CD14-positive monocyte (primary cell): ENCODE measurements at regions not wholly inside any gene's neighbourhood (a gene's known extent, or its start where the extent isn't known, plus 50 kb on each side); places are given as distances from the start of the nearest gene placed in this dataset.

ENCODE experiments used
- DNase-seq, 3 donors: peaks; one replicate each; pipeline ENCODE4 v3.0.0-alpha.2; 2011 to 2022
- H2AFZ ChIP-seq: 2 replicates; pipeline ENCODE4 v1.6.0; 2012; ENCODE audit warnings: mild to moderate bottlenecking, low read depth, low read length, inconsistent platforms; ENCODE audit not compliant: insufficient read depth, poor library complexity, severe bottlenecking
- H3K27ac ChIP-seq, 2 donors: 1 replicate in 1 of 2; 2 replicates in 1 of 2; pipeline ENCODE4 v1.5.1; 2012 to 2013; ENCODE audit warnings: low read length in 2 of 2, control low read depth in 1 of 2, inconsistent platforms in 1 of 2, low read depth in 1 of 2, mild to moderate bottlenecking in 1 of 2
- H3K27me3 ChIP-seq, 2 donors: one replicate each; pipeline versions ENCODE4 v1.6.0 to v1.6.1; 2011 to 2013; ENCODE audit warnings: low read length in 2 of 2; ENCODE audit not compliant: control insufficient read depth in 2 of 2, insufficient read depth in 2 of 2
- H3K36me3 ChIP-seq, 2 donors: replicated peaks in 1 of 2; 1 replicate in 1 of 2; 2 replicates in 1 of 2; pipeline versions ENCODE4 v1.5.1 to v1.6.1; 2012 to 2013; ENCODE audit warnings: low read length in 2 of 2, control low read depth in 1 of 2, inconsistent platforms in 1 of 2, mild to moderate bottlenecking in 1 of 2; ENCODE audit not compliant: insufficient read depth in 2 of 2, control insufficient read depth in 1 of 2
- H3K4me1 ChIP-seq, 2 donors: 1 replicate in 1 of 2; 2 replicates in 1 of 2; pipeline versions ENCODE4 v1.5.1 to v1.6.1; 2012 to 2013; ENCODE audit warnings: low read length in 2 of 2, control low read depth in 1 of 2, inconsistent platforms in 1 of 2, mild to moderate bottlenecking in 1 of 2, moderate library complexity in 1 of 2; ENCODE audit not compliant: insufficient read depth in 2 of 2, control insufficient read depth in 1 of 2
- H3K4me2 ChIP-seq: replicated peaks from 2 replicates; pipeline ENCODE3; 2012; ENCODE audit warnings: low read length, moderate library complexity, mild to moderate bottlenecking; ENCODE audit not compliant: poor library complexity, severe bottlenecking; ENCODE audit errors: extremely low read depth
- H3K4me3 ChIP-seq, 3 experiments: fragments of 200-600 bp in 1 of 3; sonication (generic) in 1 of 3; replicated peaks in 1 of 3; 1 replicate in 2 of 3; 2 replicates in 1 of 3; pipeline ENCODE4 v1.5.1; 2011 to 2013; ENCODE audit warnings: low read length in 3 of 3, mild to moderate bottlenecking in 3 of 3, control low read depth in 2 of 3, low read depth in 2 of 3, inconsistent platforms in 1 of 3, moderate library complexity in 1 of 3
- H3K79me2 ChIP-seq: 2 replicates; pipeline ENCODE4 v1.6.0; 2012; ENCODE audit warnings: mild to moderate bottlenecking, control low read depth, inconsistent platforms, low read length, moderate library complexity; ENCODE audit not compliant: insufficient read depth
- H3K9ac ChIP-seq: 2 replicates; pipeline ENCODE4 v1.6.0; 2017; ENCODE audit warnings: low read length, mild to moderate bottlenecking; ENCODE audit not compliant: insufficient read depth, poor library complexity, severe bottlenecking
- H3K9me3 ChIP-seq, 2 donors: replicated peaks in 1 of 2; 1 replicate in 1 of 2; 2 replicates in 1 of 2; pipeline versions ENCODE4 v1.5.1 to v1.6.1; 2012 to 2013; ENCODE audit warnings: low read length in 2 of 2, control low read depth in 1 of 2; ENCODE audit not compliant: control insufficient read depth in 1 of 2, insufficient read depth in 1 of 2
- H4K20me1 ChIP-seq: 2 replicates; pipeline ENCODE4 v1.6.0; 2012; ENCODE audit warnings: mild to moderate bottlenecking, low read length, control low read depth, moderate library complexity; ENCODE audit not compliant: insufficient read depth
- H3K27ac Mint-ChIP-seq, 7 donors: one replicate each; pipeline ENCODE4 v1.8.0; 2020; ENCODE audit warnings: mild to moderate bottlenecking in 7 of 7, mixed read lengths in 7 of 7, moderate library complexity in 6 of 7, inconsistent platforms in 2 of 7
- H3K27me3 Mint-ChIP-seq, 3 donors: one replicate each; pipeline ENCODE4 v1.8.0; 2021 to 2022; ENCODE audit warnings: low read depth in 3 of 3, mild to moderate bottlenecking in 3 of 3, mixed read lengths in 3 of 3, moderate library complexity in 3 of 3, inconsistent platforms in 1 of 3
- H3K36me3 Mint-ChIP-seq, 2 donors: one replicate each; pipeline ENCODE4 v1.8.0; 2020; ENCODE audit warnings: mixed read lengths in 2 of 2, inconsistent platforms in 1 of 2, mild to moderate bottlenecking in 1 of 2
- H3K4me1 Mint-ChIP-seq: one replicate; pipeline ENCODE4 v1.8.0; 2020; ENCODE audit warnings: mild to moderate bottlenecking, mixed read lengths
- H3K4me3 Mint-ChIP-seq, 2 donors: one replicate each; pipeline ENCODE4 v1.8.0; 2020; ENCODE audit warnings: mild to moderate bottlenecking in 2 of 2, mixed read lengths in 2 of 2, moderate library complexity in 1 of 2
- H3K9me3 Mint-ChIP-seq, 7 donors: one replicate each; pipeline ENCODE4 v1.8.0; 2020 to 2022; ENCODE audit warnings: mixed read lengths in 7 of 7, mild to moderate bottlenecking in 6 of 7, moderate library complexity in 6 of 7, inconsistent platforms in 2 of 7
- WGBS: methylation state at CpG from one replicate; pipeline ENCODE4 v1.1.5; 2013; ENCODE audit warnings: missing lambda C conversion rate; ENCODE audit not compliant: insufficient coverage; 5-methylcytosine and 5-hydroxymethylcytosine counted together
- intact Hi-C, 2 donors: fragments of 100-400 bp; cut with micrococcal nuclease; formaldehyde crosslinking; loops; one replicate each; pipeline versions ENCODE4 v1.15.0 to v1.15.1; 2023
- TF ChIP-seq, protein P1 (sequence below): fragments of 200-600 bp; IDR thresholded peaks from one replicate; pipeline ENCODE4 v1.8.0; 2022; ENCODE audit warnings: antibody characterized with exemption, mild to moderate bottlenecking

DNA sequence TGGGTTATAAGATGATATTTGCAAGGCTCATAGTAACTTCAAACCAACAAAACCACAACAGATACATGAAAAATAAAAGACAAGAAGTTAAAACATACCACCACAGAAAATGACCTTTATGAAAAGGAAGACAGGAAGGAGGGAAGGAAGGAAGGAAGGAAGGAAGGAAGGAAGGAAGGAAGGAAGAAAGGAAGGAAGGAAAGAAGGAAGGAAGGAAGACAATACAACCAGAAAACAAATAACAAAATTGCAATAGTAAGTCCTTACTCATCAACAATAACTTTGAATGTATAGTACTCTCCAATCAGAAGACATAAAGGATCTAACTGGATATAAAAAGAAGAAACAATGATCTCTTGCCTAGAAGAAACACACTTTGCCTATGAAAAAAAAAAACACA, 287.4 kb upstream of the DCBLD2 start:
- TF ChIP-seq, protein P1, sequence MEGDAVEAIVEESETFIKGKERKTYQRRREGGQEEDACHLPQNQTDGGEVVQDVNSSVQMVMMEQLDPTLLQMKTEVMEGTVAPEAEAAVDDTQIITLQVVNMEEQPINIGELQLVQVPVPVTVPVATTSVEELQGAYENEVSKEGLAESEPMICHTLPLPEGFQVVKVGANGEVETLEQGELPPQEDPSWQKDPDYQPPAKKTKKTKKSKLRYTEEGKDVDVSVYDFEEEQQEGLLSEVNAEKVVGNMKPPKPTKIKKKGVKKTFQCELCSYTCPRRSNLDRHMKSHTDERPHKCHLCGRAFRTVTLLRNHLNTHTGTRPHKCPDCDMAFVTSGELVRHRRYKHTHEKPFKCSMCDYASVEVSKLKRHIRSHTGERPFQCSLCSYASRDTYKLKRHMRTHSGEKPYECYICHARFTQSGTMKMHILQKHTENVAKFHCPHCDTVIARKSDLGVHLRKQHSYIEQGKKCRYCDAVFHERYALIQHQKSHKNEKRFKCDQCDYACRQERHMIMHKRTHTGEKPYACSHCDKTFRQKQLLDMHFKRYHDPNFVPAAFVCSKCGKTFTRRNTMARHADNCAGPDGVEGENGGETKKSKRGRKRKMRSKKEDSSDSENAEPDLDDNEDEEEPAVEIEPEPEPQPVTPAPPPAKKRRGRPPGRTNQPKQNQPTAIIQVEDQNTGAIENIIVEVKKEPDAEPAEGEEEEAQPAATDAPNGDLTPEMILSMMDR, result no peak
- H3K79me2 ChIP-seq, result no peaks in the 10 kb centered on the region
- H3K9ac ChIP-seq, result no peak overlapping the region
- Mint-ChIP-seq H3K4me1 (no peaks in the 10 kb centered on the region), H3K27me3 (no peaks in the 10 kb centered on the region), H3K4me3 (no peak overlapping the region), H3K36me3 (no peaks in the 10 kb centered on the region), H3K9me3 (peaks cover 0 to 12% (median 5%) of the 10 kb centered on the region in 7 donors), H3K27ac (no peak overlapping the region)
- H3K27ac ChIP-seq, result no peak overlapping the region
- H3K4me3 ChIP-seq, result no peak overlapping the region
- no peak overlapping the region for H3K4me2 ChIP-seq
- H2AFZ ChIP-seq, result no peak overlapping the region
- H3K9me3 ChIP-seq, result peaks cover 0 to 17% of the 10 kb centered on the region in 2 donors
- DNase-seq, result no peak
- H3K4me1 ChIP-seq, result no peaks in the 10 kb centered on the region
- intact Hi-C loops, result no loop called here
- H3K27me3 ChIP-seq, result no peaks in the 10 kb centered on the region
- H3K36me3 ChIP-seq, result no peaks in the 10 kb centered on the region
- H4K20me1 ChIP-seq, result no peaks in the 10 kb centered on the region

DNA sequence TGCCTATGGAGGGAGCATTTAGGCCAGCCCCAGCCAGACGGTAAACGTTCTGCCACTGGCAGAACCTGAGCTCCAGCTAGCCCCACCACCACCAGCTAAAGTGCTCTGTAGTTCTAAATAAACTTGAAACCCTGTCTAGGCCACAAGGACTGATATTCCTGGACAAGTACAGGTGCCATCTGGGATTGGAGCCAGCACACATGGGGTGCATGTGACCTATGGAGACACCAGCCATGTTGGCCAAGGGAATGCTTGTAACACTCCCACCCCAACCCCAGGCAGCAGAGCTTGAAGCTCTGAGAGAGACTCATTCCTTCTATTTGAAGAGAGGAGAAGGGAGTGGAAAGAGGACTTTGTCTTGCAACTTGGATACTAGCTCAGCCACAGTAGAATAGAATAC, 284.5 kb upstream of the DCBLD2 start:
- TF ChIP-seq, protein P1, result no peak
- no peak overlapping the region for H3K4me3 ChIP-seq
- no peak overlapping the region for H3K27ac ChIP-seq
- no peak overlapping the region for H3K4me2 ChIP-seq
- intact Hi-C loops, result no loop called here
- Mint-ChIP-seq H3K27me3 (no peaks in the 10 kb centered on the region), H3K36me3 (no peaks in the 10 kb centered on the region), H3K4me1 (no peaks in the 10 kb centered on the region), H3K9me3 (peaks cover 0 to 8% (median 5%) of the 10 kb centered on the region in 7 donors), H3K27ac (no peak overlapping the region), H3K4me3 (no peak overlapping the region)
- H4K20me1 ChIP-seq, result no peaks in the 10 kb centered on the region
- 92% methylated on average over 2 of the region's 2 CpGs for WGBS
- peaks cover 0 to 7% of the 10 kb centered on the region in 2 donors for H3K9me3 ChIP-seq
- no peak overlapping the region for H2AFZ ChIP-seq
- H3K27me3 ChIP-seq, result no peaks in the 10 kb centered on the region
- no peak for DNase-seq
- H3K79me2 ChIP-seq, result no peaks in the 10 kb centered on the region
- no peaks in the 10 kb centered on the region for H3K4me1 ChIP-seq
- no peak overlapping the region for H3K9ac ChIP-seq
- H3K36me3 ChIP-seq, result no peaks in the 10 kb centered on the region
